ENCODE measurements at regions not wholly inside any gene's neighbourhood (a gene's known extent, or its start where the extent isn't known, plus 50 kb on each side); places are given as distances from the start of the nearest gene placed in this dataset.
"Not testable (repeated sequence)": the region's sequence is repeated elsewhere in the genome, so short reads cannot be mapped to it uniquely, and the experiment has no call there.

- intact Hi-C loops (cut with DNase I) = no loop called here
- DNase-seq (ENCODE audit: low spot score) = no peak
These were observed 222.6 kb upstream of the CHAC2 start for GRCh38 chr2:53544871-53545558.

GRCh38 chr2:53543083-53543482, 224.5 kb upstream of the CHAC2 start:
- intact Hi-C loops (cut with DNase I) = no loop called here

GRCh38 chr2:53536583-53537361, 230.8 kb upstream of the CHAC2 start:
- intact Hi-C loops (cut with DNase I) = no loop called here
- DNase-seq (ENCODE audit: low spot score) = no peak

More at GRCh38 chr2:53543083-53543482, 224.5 kb upstream of the CHAC2 start:
- DNase-seq (ENCODE audit: low spot score) = no peak

- DNase-seq (ENCODE audit: low spot score) = no peak
- intact Hi-C loops (cut with DNase I) = no loop called here
These were observed 232.3 kb upstream of the CHAC2 start for GRCh38 chr2:53535234-53535840.

GRCh38 chr2:53530126-53530525, 237.5 kb upstream of the CHAC2 start:
- intact Hi-C loops (cut with DNase I) = no loop called here
- no peak for DNase-seq (ENCODE audit: low spot score)

- DNase-seq (ENCODE audit: low spot score) = no peak
- intact Hi-C loops (cut with DNase I) = no loop called here
These were observed 240.5 kb upstream of the CHAC2 start for GRCh38 chr2:53527056-53527455.

GRCh38 chr2:53519918-53520841, 247.4 kb upstream of the CHAC2 start:
- no peak for DNase-seq (ENCODE audit: low spot score)
- intact Hi-C loops (cut with DNase I) = no loop called here

GRCh38 chr2:53517406-53517805, 250.2 kb upstream of the CHAC2 start:
- DNase-seq (ENCODE audit: low spot score) = no peak
- intact Hi-C loops (cut with DNase I) = no loop called here

- no peak for DNase-seq (ENCODE audit: low spot score)
- intact Hi-C loops (cut with DNase I) = no loop called here
These were observed 251.0 kb upstream of the CHAC2 start for GRCh38 chr2:53516650-53517049.

GRCh38 chr2:53515435-53516332, 251.9 kb upstream of the CHAC2 start:
- intact Hi-C loops (cut with DNase I) = no loop called here
- DNase-seq (ENCODE audit: low spot score) = no peak

- no peak for DNase-seq (ENCODE audit: low spot score)
- intact Hi-C loops (cut with DNase I) = no loop called here
These were observed 254.4 kb upstream of the CHAC2 start for GRCh38 chr2:53513167-53513666.

GRCh38 chr2:53512071-53512826, 255.4 kb upstream of the CHAC2 start:
- no peak for DNase-seq (ENCODE audit: low spot score)
- intact Hi-C loops (cut with DNase I) = no loop called here

GRCh38 chr2:53511549-53511948, 256.1 kb upstream of the CHAC2 start:
- no peak for DNase-seq (ENCODE audit: low spot score)
- intact Hi-C loops (cut with DNase I) = no loop called here

- intact Hi-C loops (cut with DNase I) = no loop called here
- DNase-seq (ENCODE audit: low spot score) = no peak
These were observed 257.2 kb upstream of the CHAC2 start for GRCh38 chr2:53510401-53510800.

- no peak for DNase-seq (ENCODE audit: low spot score)
- intact Hi-C loops (cut with DNase I) = no loop called here
These were observed 257.7 kb upstream of the CHAC2 start for GRCh38 chr2:53509831-53510388.

GRCh38 chr2:53508667-53509066, 258.9 kb upstream of the CHAC2 start:
- intact Hi-C loops (cut with DNase I) = no loop called here
- DNase-seq (ENCODE audit: low spot score) = no peak

- DNase-seq (ENCODE audit: low spot score); intact Hi-C loops (cut with DNase I): not testable (repeated sequence)
These were observed 260.5 kb upstream of the CHAC2 start for GRCh38 chr2:53507070-53507469.

All from posterior vena cava (tissue), 2 donors.